NCI-H524 (cell line): ENCODE measurements at regions not wholly inside any gene's neighbourhood (a gene's known extent, or its start where the extent isn't known, plus 50 kb on each side); places are given as distances from the start of the nearest gene placed in this dataset.

Experiments
- DNase-seq, 2 experiments: peaks; one replicate each; lab custom pipeline; 2025; lab: John Stamatoyannopoulos, UW

GRCh38 chr15:37260255-37260654 lies 159.9 kb upstream of the MEIS2 start:
- no peak for DNase-seq

- no peak for DNase-seq
Observed at GRCh38 chr15:37261685-37262084, 161.3 kb upstream of the MEIS2 start.

- no peak for DNase-seq
Observed at GRCh38 chr15:37262922-37263608, 162.7 kb upstream of the MEIS2 start.

- peak; percentile 18 to 47 for DNase-seq
Observed at GRCh38 chr15:37289109-37289765, 188.9 kb upstream of the MEIS2 start.

GRCh38 chr15:37291920-37292319 lies 191.6 kb upstream of the MEIS2 start:
- DNase-seq = no peak

- no peak for DNase-seq
Observed at GRCh38 chr15:37298271-37298670, 197.9 kb upstream of the MEIS2 start.

- no peak for DNase-seq
Observed at GRCh38 chr15:37339437-37339836, 239.1 kb upstream of the MEIS2 start.

- no peak for DNase-seq
Observed at GRCh38 chr15:37339856-37340255, 239.5 kb upstream of the MEIS2 start.

GRCh38 chr15:37340438-37340837 lies 240.1 kb upstream of the MEIS2 start:
- DNase-seq = no peak

GRCh38 chr15:37359101-37359892 lies 258.9 kb upstream of the MEIS2 start:
- DNase-seq = no peak

- DNase-seq = no peak
Observed at GRCh38 chr15:37359893-37360290, 259.5 kb upstream of the MEIS2 start.

- DNase-seq = no peak
Observed at GRCh38 chr15:37360724-37361123, 260.4 kb upstream of the MEIS2 start.

GRCh38 chr15:37361621-37362020 lies 261.3 kb upstream of the MEIS2 start:
- peak in 1 of 2 experiments; percentile 45 for DNase-seq

- no peak for DNase-seq
Observed at GRCh38 chr15:37362414-37362813, 262.1 kb upstream of the MEIS2 start.

- no peak for DNase-seq
Observed at GRCh38 chr15:37368961-37369360, 268.6 kb upstream of the MEIS2 start.

GRCh38 chr15:37370941-37371340 lies 270.6 kb upstream of the MEIS2 start:
- DNase-seq = no peak

- DNase-seq = no peak
Observed at GRCh38 chr15:37372064-37372463, 271.7 kb upstream of the MEIS2 start.

- DNase-seq = no peak
Observed at GRCh38 chr15:37375519-37375918, 275.2 kb upstream of the MEIS2 start.

GRCh38 chr15:37377428-37377827 lies 277.1 kb upstream of the MEIS2 start:
- DNase-seq = no peak

GRCh38 chr15:37394402-37395099 lies 294.2 kb upstream of the MEIS2 start:
- DNase-seq = no peak

GRCh38 chr15:37395100-37395468 lies 294.7 kb upstream of the MEIS2 start:
- DNase-seq = no peak

- DNase-seq = no peak
Observed at GRCh38 chr15:37397266-37398022, 297.1 kb upstream of the MEIS2 start.
